ENCODE measurements at regions not wholly inside any gene's neighbourhood (a gene's known extent, or its start where the extent isn't known, plus 50 kb on each side); places are given as distances from the start of the nearest gene placed in this dataset.

DNA sequence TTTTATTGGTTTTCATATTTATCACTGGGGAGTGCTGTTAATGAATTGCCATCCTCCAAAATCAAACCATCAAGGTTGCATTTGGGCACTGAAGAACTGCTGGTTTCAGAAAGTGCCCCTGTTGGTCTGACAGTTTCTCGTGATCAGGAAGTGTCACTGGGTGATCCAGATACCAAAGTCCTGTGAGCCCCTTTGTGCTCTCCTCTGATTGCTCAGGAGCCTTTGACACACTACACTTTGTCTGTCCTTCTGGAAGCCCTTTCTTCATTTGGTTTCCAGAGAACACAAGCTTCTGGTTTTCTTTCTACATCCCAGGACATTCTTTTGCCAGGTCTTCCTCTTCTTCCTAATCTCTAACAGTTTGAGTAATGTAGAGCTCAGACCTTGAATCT, 165.8 kb upstream of the PROX1 start:
- no peak for TF ChIP-seq EZH2 (IDR thresholded peaks at IDR 0.05; ENCODE audit: borderline replicate concordance, insufficient read depth, low read depth, low read length, poor library complexity, severe bottlenecking)
- TF ChIP-seq, protein P1, sequence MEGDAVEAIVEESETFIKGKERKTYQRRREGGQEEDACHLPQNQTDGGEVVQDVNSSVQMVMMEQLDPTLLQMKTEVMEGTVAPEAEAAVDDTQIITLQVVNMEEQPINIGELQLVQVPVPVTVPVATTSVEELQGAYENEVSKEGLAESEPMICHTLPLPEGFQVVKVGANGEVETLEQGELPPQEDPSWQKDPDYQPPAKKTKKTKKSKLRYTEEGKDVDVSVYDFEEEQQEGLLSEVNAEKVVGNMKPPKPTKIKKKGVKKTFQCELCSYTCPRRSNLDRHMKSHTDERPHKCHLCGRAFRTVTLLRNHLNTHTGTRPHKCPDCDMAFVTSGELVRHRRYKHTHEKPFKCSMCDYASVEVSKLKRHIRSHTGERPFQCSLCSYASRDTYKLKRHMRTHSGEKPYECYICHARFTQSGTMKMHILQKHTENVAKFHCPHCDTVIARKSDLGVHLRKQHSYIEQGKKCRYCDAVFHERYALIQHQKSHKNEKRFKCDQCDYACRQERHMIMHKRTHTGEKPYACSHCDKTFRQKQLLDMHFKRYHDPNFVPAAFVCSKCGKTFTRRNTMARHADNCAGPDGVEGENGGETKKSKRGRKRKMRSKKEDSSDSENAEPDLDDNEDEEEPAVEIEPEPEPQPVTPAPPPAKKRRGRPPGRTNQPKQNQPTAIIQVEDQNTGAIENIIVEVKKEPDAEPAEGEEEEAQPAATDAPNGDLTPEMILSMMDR (IDR thresholded peaks at IDR 0.05) = no peak
- Mint-ChIP-seq H3K27ac (no peak overlapping the region), H3K27me3 (no peaks in the 10 kb centered on the region), H3K9me3 (ENCODE audit: insufficient read depth) (no peaks in the 10 kb centered on the region), H3K4me1 (no peaks in the 10 kb centered on the region), H3K4me3 (no peak overlapping the region)
- Histone ChIP-seq H3K4me2 (replicated peaks; ENCODE audit: low read depth, low read length, poor library complexity, severe bottlenecking) (no peak overlapping the region), H2AFZ (ENCODE audit: insufficient read depth, low read depth, low read length, poor library complexity, severe bottlenecking) (no peak overlapping the region), H3K9ac (ENCODE audit: low read length) (no peak overlapping the region), H3K27ac (ENCODE audit: low read length in 2 of 2) (no peak overlapping the region), H3K27me3 (replicated peaks in 1 of 4; ENCODE audit: control extremely low read depth in 1 of 4, control insufficient read depth in 3 of 4, insufficient read depth in 4 of 4, low read length in 3 of 4) (no peaks in the 10 kb centered on the region), H3K4me3 (ENCODE audit: control extremely low read depth in 1 of 5, extremely low read depth in 1 of 5, insufficient read depth in 1 of 5, low read depth in 2 of 5, low read length in 4 of 5) (no peak overlapping the region), H3K9me3 (ENCODE audit: control extremely low read depth in 1 of 3, control insufficient read depth in 2 of 3, insufficient read depth in 1 of 3, low read length in 2 of 3) (peaks cover 0 to 6% (median 0%) of the 10 kb centered on the region in 3 donors), H3K4me1 (ENCODE audit: control insufficient read depth in 2 of 2, insufficient read depth in 2 of 2, low read length in 2 of 2) (no peaks in the 10 kb centered on the region), H3K79me2 (ENCODE audit: control insufficient read depth, insufficient read depth, low read length) (no peaks in the 10 kb centered on the region), H4K20me1 (ENCODE audit: control insufficient read depth, insufficient read depth, low read length, poor library complexity, severe bottlenecking) (no peaks in the 10 kb centered on the region), H3K36me3 (replicated peaks in 1 of 2; ENCODE audit: control extremely low read depth in 1 of 2, control insufficient read depth in 1 of 2, extremely low read depth in 1 of 2, insufficient read depth in 2 of 2, low read length in 1 of 2) (no peaks in the 10 kb centered on the region)
- ChIA-PET CTCF (no interaction called here), POLR2A (no interaction called here)
- 0% methylated on average over 1 of the region's 1 CpG for WGBS (ENCODE audit: insufficient coverage)
- ATAC-seq (ENCODE audit: low read depth) (no peak), DNase-seq (no peak)
- intact Hi-C loops (cut with micrococcal nuclease) = no loop called here

DNA sequence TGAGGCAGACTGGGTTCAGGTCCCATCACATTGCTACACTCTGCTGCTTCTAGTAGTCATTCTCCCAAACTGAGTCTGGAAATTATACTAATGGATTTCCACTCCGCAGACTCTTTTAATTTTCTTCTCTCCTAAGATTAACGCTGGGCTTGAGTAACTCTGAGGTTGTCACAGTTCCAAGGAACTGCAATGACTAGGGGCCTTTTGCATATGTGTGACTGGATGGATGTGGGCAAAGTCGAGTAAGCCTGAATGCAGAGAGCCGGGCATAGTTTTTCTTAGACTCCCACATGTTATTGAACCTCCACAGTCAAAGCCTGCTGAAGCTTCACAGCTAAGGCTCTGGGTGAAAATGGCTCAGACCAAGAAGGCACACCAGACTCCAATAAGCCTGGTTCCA, 160.9 kb upstream of the PROX1 start:
- no peak for TF ChIP-seq EZH2 (IDR thresholded peaks at IDR 0.05; ENCODE audit: borderline replicate concordance, insufficient read depth, low read depth, low read length, poor library complexity, severe bottlenecking)
- TF ChIP-seq, protein P1 (IDR thresholded peaks at IDR 0.05) = no peak
- WGBS (ENCODE audit: insufficient coverage) = no CpG with 5 or more reads among the region's 4 CpGs
- no peak overlapping the region for H2AFZ ChIP-seq (ENCODE audit: insufficient read depth, low read depth, low read length, poor library complexity, severe bottlenecking)

More for the DNA sequence above, 160.9 kb upstream of the PROX1 start:
- Histone ChIP-seq H3K79me2 (ENCODE audit: control insufficient read depth, insufficient read depth, low read length) (no peaks in the 10 kb centered on the region), H3K27me3 (replicated peaks in 1 of 4; ENCODE audit: control extremely low read depth in 1 of 4, control insufficient read depth in 3 of 4, insufficient read depth in 4 of 4, low read length in 3 of 4) (no peaks in the 10 kb centered on the region), H3K4me3 (ENCODE audit: control extremely low read depth in 1 of 5, extremely low read depth in 1 of 5, insufficient read depth in 1 of 5, low read depth in 2 of 5, low read length in 4 of 5) (no peak overlapping the region), H3K4me2 (replicated peaks; ENCODE audit: low read depth, low read length, poor library complexity, severe bottlenecking) (no peak overlapping the region), H3K9ac (ENCODE audit: low read length) (no peak overlapping the region), H3K9me3 (ENCODE audit: control extremely low read depth in 1 of 3, control insufficient read depth in 2 of 3, insufficient read depth in 1 of 3, low read length in 2 of 3) (peaks cover 0 to 2% (median 0%) of the 10 kb centered on the region in 3 donors), H3K4me1 (ENCODE audit: control insufficient read depth in 2 of 2, insufficient read depth in 2 of 2, low read length in 2 of 2) (no peaks in the 10 kb centered on the region), H4K20me1 (ENCODE audit: control insufficient read depth, insufficient read depth, low read length, poor library complexity, severe bottlenecking) (no peaks in the 10 kb centered on the region), H3K36me3 (replicated peaks in 1 of 2; ENCODE audit: control extremely low read depth in 1 of 2, control insufficient read depth in 1 of 2, extremely low read depth in 1 of 2, insufficient read depth in 2 of 2, low read length in 1 of 2) (no peaks in the 10 kb centered on the region), H3K27ac (ENCODE audit: low read length in 2 of 2) (no peak overlapping the region)
- POLR2A ChIA-PET = no interaction called here
- ATAC-seq (ENCODE audit: low read depth) = no peak
- CTCF ChIA-PET = no interaction called here
- H3K27ac Mint-ChIP-seq = no peak overlapping the region
- H3K27me3 Mint-ChIP-seq = no peaks in the 10 kb centered on the region
- no peak overlapping the region for H3K4me3 Mint-ChIP-seq
- no peak for DNase-seq
- intact Hi-C loops (cut with micrococcal nuclease) = no loop called here
- no peaks in the 10 kb centered on the region for H3K4me1 Mint-ChIP-seq
- H3K9me3 Mint-ChIP-seq (ENCODE audit: insufficient read depth) = no peaks in the 10 kb centered on the region

Measured in B cell (primary cell).